AG10803 (cell line): ENCODE measurements at regions not wholly inside any gene's neighbourhood (a gene's known extent, or its start where the extent isn't known, plus 50 kb on each side); places are given as distances from the start of the nearest gene placed in this dataset.
A peak's percentile ranks its signal among the peaks of the same experiment; 100 is the strongest.
"Not testable (repeated sequence)": the region's sequence is repeated elsewhere in the genome, so short reads cannot be mapped to it uniquely, and the experiment has no call there.

Source experiments
- DNase-seq: peaks from one replicate; pipeline ENCODE4 v3.0.0; 2010; ENCODE audit warnings: low read depth
- H3K4me3 ChIP-seq: 2 replicates; pipeline ENCODE4 v1.5.1; 2011; ENCODE audit warnings: mild to moderate bottlenecking, low read length, control low read depth
- TF ChIP-seq, protein P1 (sequence below): conservative IDR thresholded peaks from 2 replicates; pipeline ENCODE4 v1.5.1; 2011; ENCODE audit warnings: mild to moderate bottlenecking, low read length, control low read depth, inconsistent platforms

DNA sequence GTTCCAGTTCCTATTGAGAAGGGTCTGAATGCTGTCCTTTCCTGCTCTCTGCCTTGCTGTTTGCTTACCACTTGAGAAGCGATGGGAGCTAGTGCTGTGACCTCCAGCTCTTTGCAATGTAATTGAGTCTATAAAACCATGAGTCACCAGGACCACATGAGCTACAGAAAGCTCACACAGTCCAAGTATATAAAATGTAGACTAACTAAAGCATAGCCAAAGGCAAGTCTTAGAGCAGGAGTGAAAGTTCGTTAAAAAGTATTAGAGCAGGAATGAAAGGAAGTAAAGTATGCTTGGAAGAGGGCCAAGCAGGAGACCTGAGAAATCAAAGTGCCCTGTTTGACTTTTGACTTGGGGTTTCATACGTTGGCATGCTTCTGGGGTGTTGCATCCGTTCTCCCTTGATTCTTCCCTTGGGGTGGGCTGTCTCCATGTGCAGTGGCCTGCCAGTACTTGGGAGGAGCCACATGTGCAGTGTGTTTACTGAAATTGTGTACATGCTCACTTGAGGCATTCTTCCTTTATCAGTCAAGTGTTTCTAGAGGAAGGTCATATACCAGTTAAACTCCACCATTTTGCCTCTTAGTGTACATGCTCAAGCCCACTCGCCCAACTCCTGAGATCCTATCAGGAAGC, 71.3 kb upstream of the KIT start:
- TF ChIP-seq, protein P1, sequence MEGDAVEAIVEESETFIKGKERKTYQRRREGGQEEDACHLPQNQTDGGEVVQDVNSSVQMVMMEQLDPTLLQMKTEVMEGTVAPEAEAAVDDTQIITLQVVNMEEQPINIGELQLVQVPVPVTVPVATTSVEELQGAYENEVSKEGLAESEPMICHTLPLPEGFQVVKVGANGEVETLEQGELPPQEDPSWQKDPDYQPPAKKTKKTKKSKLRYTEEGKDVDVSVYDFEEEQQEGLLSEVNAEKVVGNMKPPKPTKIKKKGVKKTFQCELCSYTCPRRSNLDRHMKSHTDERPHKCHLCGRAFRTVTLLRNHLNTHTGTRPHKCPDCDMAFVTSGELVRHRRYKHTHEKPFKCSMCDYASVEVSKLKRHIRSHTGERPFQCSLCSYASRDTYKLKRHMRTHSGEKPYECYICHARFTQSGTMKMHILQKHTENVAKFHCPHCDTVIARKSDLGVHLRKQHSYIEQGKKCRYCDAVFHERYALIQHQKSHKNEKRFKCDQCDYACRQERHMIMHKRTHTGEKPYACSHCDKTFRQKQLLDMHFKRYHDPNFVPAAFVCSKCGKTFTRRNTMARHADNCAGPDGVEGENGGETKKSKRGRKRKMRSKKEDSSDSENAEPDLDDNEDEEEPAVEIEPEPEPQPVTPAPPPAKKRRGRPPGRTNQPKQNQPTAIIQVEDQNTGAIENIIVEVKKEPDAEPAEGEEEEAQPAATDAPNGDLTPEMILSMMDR = no peak
- DNase-seq = peak; percentile 50
- no peak overlapping the region for H3K4me3 ChIP-seq

DNA sequence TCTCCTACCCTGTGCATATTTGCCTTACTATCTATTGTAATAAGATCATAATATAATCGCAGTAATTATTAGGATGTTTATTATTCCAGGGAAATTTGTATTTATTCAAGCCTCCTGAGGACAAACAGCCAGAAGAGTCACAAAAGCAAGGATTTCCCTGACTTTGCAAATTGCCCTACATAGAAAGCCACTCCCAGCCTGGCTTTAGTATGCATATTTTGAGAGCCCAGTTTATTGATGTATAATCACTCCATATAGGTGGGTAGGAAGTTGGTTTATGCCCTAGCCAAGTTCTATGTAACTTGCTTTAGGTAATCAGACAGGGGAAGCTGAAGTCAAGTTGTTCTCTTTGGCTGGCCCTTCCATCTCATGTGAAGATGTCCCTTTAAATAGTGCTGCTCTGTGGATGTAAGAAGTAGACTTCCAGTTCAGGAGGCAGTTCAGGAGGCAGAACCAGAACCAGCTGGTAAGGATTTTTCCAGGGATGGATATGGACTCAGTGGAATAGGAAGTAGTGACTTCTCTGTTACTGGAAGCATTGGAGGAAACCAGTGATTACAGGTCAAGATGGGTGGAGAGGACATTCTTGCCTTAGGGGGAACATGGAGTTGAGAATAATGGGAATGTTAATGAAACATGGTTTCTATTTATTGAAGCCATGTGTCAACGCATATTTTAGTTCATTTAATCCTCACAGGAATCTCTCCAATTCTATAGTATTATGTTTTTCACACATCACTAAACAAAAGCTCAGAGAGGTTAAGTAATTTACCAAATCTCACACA, 70.5 kb upstream of the KIT start:
- no peak for DNase-seq
- no peak overlapping the region for H3K4me3 ChIP-seq
- TF ChIP-seq, protein P1 = no peak

DNA sequence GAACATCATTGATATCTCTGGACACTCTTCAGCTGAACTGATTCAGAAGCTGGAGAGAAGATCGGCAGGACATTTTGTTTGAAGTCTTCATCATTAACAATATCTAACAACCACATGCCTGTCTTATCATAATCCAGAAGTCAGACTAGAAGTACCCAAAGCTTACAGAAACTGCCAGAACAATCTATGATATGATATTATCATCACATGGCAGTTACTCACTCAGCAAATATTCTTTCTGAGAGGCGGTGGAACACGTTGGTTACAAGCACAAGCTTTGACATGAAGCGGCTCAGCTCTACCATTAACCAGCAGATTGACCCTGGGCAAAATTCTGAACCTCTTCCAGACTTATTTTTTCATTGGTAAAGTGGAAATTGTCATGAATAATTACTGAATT, 69.4 kb upstream of the KIT start:
- H3K4me3 ChIP-seq = no peak overlapping the region
- no peak for DNase-seq

DNA sequence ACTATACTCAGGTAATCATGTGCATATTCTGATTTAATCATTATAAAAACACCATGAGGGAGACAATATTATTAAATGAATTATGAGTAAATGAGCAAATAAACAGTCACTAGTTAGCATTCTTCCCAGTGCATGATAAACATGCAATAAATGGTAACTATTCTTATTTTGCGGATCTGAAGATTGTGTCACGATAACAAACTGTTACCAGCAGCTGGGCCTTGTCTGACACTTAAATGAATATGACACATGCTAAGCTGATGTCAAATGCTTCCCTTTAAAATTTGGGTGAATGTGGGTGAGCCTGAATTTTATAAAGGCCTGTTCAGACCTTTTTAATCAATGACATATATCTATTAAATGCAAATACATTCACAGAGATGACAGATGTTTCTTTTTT, 68.2 kb upstream of the KIT start:
- no peak for DNase-seq
- TF ChIP-seq, protein P1 = no peak
- no peak overlapping the region for H3K4me3 ChIP-seq

More for the DNA sequence above, 69.4 kb upstream of the KIT start:
- TF ChIP-seq, protein P1 = no peak

DNA sequence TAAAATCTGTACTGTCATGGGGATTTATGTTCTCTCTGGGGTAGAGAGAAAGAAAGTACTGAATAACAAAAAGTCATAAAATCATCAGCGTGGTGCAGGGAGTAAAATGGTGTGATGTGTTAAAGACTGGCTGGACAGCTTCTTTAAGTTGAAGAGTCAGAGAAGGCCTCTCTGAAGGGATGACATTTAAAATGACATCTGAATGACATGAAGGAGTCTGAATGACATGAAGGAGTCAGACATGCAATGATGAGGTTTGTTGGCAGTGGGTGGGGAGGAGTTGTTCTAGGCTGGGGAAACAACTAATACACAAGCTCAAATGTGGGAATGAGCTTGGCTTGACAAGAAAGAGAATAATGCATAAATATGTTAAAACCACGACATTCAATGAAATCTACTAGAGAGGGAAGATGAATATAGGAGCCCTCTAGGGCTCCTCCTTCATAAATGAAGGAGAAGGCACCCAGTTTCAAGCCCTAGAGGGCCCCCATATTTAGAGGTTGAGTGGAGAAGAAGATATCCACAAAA, 63.9 kb upstream of the KIT start:
- no peak overlapping the region for H3K4me3 ChIP-seq
- DNase-seq = no peak
- TF ChIP-seq, protein P1 = no peak

DNA sequence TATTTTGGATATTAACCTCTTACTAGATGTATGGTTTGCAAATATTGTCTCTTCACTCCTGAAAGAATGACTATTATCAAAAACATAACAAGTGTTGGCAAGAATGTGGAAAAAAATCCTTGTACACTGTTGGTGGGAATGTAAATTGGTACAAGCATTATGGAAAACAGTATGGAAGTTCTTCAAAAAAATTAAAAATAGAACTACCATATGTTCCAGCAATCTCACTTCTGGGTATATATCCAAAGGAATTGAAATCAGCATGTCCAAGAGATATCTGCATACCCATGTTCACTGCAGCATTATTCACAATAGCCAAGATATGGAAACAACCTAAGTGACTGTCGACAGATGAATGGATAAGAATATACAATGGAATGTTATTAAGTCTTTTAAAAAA, 61.6 kb upstream of the KIT start:
- H3K4me3 ChIP-seq = no peak overlapping the region
- TF ChIP-seq, protein P1 = no peak
- no peak for DNase-seq

DNA sequence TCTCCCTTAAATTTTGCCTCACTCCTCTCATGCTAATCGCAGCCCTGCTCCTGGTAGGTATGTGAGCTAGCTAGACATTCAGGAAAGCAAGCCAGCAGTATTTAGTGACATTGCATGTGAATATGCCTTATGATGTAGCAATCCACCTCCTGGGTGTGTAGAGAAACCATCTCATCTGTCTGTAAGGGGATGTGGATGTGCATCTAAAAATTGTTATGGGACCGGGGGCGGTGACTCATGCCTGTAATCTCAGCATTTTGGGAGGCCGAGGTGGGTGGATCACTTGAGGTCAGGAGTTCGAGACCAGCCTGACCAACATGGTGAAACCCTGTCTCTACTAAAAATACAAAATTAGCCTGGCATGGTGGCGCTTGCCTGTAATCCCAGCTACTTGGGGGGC, 60.1 kb upstream of the KIT start:
- DNase-seq, H3K4me3 ChIP-seq: not testable (repeated sequence)

DNA sequence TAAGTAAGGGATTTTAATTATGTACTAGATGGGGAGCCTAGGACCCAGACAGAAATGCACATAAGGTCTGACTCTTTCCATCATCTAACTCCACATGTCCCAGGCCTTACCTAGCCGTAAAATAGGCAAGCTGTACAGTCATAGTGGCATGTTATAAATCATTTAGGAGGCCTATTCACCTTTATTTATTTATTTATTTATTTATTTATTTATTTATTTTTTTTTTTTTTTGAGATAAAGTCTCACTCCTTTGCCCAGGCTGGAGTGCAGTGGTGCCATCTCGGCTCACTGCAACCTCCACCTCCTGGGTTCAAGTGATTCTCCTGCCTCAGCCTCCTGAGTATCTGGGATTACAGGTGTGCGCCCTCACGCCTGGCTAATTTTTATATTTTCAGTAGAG, 55.6 kb upstream of the KIT start:
- DNase-seq, H3K4me3 ChIP-seq: not testable (repeated sequence)
